Loucy (cell line): ENCODE measurements at regions not wholly inside any gene's neighbourhood (a gene's known extent, or its start where the extent isn't known, plus 50 kb on each side); places are given as distances from the start of the nearest gene placed in this dataset.

Experiments used
- H2AFZ ChIP-seq: fragments of 200-600 bp; sonication (generic); 2 replicates; pipeline ENCODE4 v1.6.0; 2016; ENCODE audit warnings: antibody characterized with exemption, mild to moderate bottlenecking, low read length, moderate library complexity
- H3F3A ChIP-seq: fragments of 200-600 bp; 2 replicates; pipeline ENCODE4 v1.6.0; 2016; ENCODE audit warnings: antibody characterized with exemption, low read depth, mild to moderate bottlenecking
- H3K27me3 ChIP-seq: fragments of 200-600 bp; sonication (generic); 2 replicates; pipeline ENCODE4 v1.6.1; 2014; ENCODE audit warnings: low read length, mild to moderate bottlenecking; ENCODE audit not compliant: insufficient read depth, poor library complexity, severe bottlenecking
- H3K36me3 ChIP-seq: fragments of 200-600 bp; sonication (generic); 2 replicates; pipeline ENCODE4 v1.6.1; 2016; ENCODE audit warnings: low read length; ENCODE audit not compliant: insufficient read depth
- H3K4me1 ChIP-seq: fragments of 200-600 bp; sonication (generic); 2 replicates; pipeline ENCODE4 v1.5.1; 2014; ENCODE audit warnings: low read length, mild to moderate bottlenecking; ENCODE audit not compliant: insufficient read depth, poor library complexity, severe bottlenecking
- H3K4me2 ChIP-seq: fragments of 200-600 bp; sonication (generic); 2 replicates; pipeline ENCODE4 v1.6.0; 2014; ENCODE audit warnings: antibody characterized with exemption, low read length, low read depth, mild to moderate bottlenecking; ENCODE audit not compliant: poor library complexity, severe bottlenecking
- H3K4me3 ChIP-seq: fragments of 200-600 bp; sonication (generic); 2 replicates; pipeline ENCODE4 v1.5.1; 2014; ENCODE audit warnings: low read length, mild to moderate bottlenecking, mixed read lengths; ENCODE audit not compliant: poor library complexity, severe bottlenecking
- H3K79me2 ChIP-seq: fragments of 200-600 bp; sonication (generic); 2 replicates; pipeline ENCODE4 v1.6.1; 2014; ENCODE audit warnings: low read length; ENCODE audit not compliant: insufficient read depth
- H3K9ac ChIP-seq: fragments of 200-600 bp; sonication (generic); 2 replicates; pipeline ENCODE4 v1.6.0; 2014; ENCODE audit warnings: mild to moderate bottlenecking, low read depth, low read length, moderate library complexity; ENCODE audit not compliant: poor library complexity, severe bottlenecking
- H3K9me2 ChIP-seq: fragments of 200-600 bp; sonication (generic); replicated peaks from 2 replicates; pipeline ENCODE4 v1.6.1; 2016; ENCODE audit warnings: low read depth, low read length, mixed read lengths
- H3K9me3 ChIP-seq: fragments of 200-600 bp; sonication (generic); 2 replicates; pipeline ENCODE4 v1.6.1; 2014; ENCODE audit warnings: mild to moderate bottlenecking, antibody characterized with exemption, low read length, low read depth; ENCODE audit not compliant: insufficient read depth
- H4K20me1 ChIP-seq: fragments of 200-600 bp; sonication (generic); 2 replicates; pipeline ENCODE4 v1.6.0; 2014; ENCODE audit warnings: antibody characterized with exemption, low read length, mild to moderate bottlenecking; ENCODE audit not compliant: insufficient read depth, poor library complexity, severe bottlenecking
- EZH2phosphoT487 ChIP-seq: fragments of 200-600 bp; IDR thresholded peaks from 2 replicates; pipeline ENCODE4 v1.6.1; 2018; ENCODE audit warnings: antibody characterized with exemption, mild to moderate bottlenecking, moderate library complexity, borderline replicate concordance
- TF ChIP-seq, protein P1 (sequence below): fragments of 200-600 bp; sonication (generic); conservative IDR thresholded peaks from 2 replicates; pipeline ENCODE4 v1.5.1; 2014; ENCODE audit warnings: mild to moderate bottlenecking, antibody characterized with exemption, low read length

DNA sequence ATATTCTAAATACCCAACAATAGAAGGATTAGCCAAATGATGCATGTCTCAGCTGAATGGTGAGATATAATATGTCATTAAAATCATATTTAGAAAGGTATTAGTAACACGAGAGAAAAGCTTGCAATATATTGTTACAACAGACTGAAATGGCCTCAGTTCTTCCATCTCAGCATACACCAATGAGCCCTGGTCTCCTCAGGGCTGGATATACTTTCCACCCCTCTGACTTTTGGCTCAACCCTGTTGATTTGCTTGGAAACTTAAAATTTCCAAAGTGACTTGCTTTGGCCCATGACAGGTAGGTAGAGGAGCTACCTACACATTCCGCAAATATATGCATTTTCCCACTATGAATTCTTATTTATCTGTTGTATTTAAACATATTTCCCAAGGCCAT, 908.1 kb upstream of the TMEM132C start:
- Histone ChIP-seq H3K36me3 (no peaks in the 10 kb centered on the region), H3K79me2 (no peaks in the 10 kb centered on the region), H3K4me3 (no peak overlapping the region), H3K4me2 (no peak overlapping the region), H3K9me2 (no peaks in the 10 kb centered on the region), H3K9me3 (no peaks in the 10 kb centered on the region), H3K27me3 (no peaks in the 10 kb centered on the region), H3K4me1 (no peaks in the 10 kb centered on the region), H3F3A (no peaks in the 10 kb centered on the region), H2AFZ (no peak overlapping the region), H3K9ac (no peak overlapping the region), H4K20me1 (no peaks in the 10 kb centered on the region)
- TF ChIP-seq, protein P1, sequence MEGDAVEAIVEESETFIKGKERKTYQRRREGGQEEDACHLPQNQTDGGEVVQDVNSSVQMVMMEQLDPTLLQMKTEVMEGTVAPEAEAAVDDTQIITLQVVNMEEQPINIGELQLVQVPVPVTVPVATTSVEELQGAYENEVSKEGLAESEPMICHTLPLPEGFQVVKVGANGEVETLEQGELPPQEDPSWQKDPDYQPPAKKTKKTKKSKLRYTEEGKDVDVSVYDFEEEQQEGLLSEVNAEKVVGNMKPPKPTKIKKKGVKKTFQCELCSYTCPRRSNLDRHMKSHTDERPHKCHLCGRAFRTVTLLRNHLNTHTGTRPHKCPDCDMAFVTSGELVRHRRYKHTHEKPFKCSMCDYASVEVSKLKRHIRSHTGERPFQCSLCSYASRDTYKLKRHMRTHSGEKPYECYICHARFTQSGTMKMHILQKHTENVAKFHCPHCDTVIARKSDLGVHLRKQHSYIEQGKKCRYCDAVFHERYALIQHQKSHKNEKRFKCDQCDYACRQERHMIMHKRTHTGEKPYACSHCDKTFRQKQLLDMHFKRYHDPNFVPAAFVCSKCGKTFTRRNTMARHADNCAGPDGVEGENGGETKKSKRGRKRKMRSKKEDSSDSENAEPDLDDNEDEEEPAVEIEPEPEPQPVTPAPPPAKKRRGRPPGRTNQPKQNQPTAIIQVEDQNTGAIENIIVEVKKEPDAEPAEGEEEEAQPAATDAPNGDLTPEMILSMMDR: no peak
- TF ChIP-seq EZH2phosphoT487: no peak

DNA sequence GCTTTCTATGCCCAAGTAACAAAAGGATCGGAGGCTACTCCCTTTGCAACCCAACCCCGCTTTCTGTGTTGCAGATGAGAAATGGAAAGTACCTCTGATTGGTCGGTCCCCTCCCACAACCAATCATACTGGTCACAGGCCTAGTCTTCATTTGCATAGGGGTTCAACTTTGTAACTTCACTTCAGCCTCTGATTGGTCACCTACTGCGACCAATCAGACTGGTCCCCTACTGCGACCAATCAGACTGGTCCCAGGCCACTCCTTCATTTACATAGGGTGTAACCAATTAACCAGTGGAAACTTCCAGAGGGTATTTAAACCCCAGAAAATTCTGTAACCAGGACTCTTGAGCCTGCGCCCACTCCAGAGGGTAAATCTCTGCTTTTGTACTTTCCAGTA, 906.4 kb upstream of the TMEM132C start:
- Histone ChIP-seq H3F3A (no peaks in the 10 kb centered on the region), H3K4me3 (no peak overlapping the region), H3K9ac (no peak overlapping the region), H4K20me1 (no peaks in the 10 kb centered on the region), H3K36me3 (no peaks in the 10 kb centered on the region), H3K4me1 (no peaks in the 10 kb centered on the region), H3K27me3 (no peaks in the 10 kb centered on the region), H3K79me2 (no peaks in the 10 kb centered on the region), H3K9me3 (no peaks in the 10 kb centered on the region), H3K9me2 (no peaks in the 10 kb centered on the region), H3K4me2 (no peak overlapping the region), H2AFZ (no peak overlapping the region)
- no peak for TF ChIP-seq EZH2phosphoT487
- TF ChIP-seq, protein P1: no peak

DNA sequence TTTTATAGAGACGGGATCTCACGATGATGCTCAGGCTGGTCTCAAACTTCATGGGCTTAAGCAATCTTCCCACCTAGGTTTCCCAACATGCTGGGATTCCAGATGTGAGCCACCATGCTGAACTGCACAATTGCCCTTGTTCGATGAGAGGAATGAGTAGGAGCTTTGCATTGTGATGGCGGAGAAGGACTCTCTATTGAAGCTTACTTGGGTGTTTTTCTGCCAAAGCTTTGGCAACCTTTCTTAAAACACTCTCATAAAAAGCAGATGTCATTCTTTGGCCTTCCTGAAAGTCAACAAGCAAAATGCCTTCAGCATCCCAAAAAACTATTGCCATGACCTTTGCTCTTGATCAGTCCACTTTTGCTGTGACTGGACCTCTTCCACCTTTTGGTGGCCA, 904.8 kb upstream of the TMEM132C start:
- Histone ChIP-seq H2AFZ (no peak overlapping the region), H3K27me3 (no peaks in the 10 kb centered on the region), H3K36me3 (no peaks in the 10 kb centered on the region), H3K9me2 (no peaks in the 10 kb centered on the region), H3F3A (no peaks in the 10 kb centered on the region), H4K20me1 (no peaks in the 10 kb centered on the region), H3K9ac (no peak overlapping the region), H3K4me3 (no peak overlapping the region), H3K79me2 (no peaks in the 10 kb centered on the region), H3K4me2 (no peak overlapping the region), H3K4me1 (no peaks in the 10 kb centered on the region), H3K9me3 (no peaks in the 10 kb centered on the region)
- no peak for TF ChIP-seq EZH2phosphoT487
- TF ChIP-seq, protein P1: no peak
